ENCODE measurements at regions not wholly inside any gene's neighbourhood (a gene's known extent, or its start where the extent isn't known, plus 50 kb on each side); places are given as distances from the start of the nearest gene placed in this dataset.
"Not testable (repeated sequence)": the region's sequence is repeated elsewhere in the genome, so short reads cannot be mapped to it uniquely, and the experiment has no call there.

DNA sequence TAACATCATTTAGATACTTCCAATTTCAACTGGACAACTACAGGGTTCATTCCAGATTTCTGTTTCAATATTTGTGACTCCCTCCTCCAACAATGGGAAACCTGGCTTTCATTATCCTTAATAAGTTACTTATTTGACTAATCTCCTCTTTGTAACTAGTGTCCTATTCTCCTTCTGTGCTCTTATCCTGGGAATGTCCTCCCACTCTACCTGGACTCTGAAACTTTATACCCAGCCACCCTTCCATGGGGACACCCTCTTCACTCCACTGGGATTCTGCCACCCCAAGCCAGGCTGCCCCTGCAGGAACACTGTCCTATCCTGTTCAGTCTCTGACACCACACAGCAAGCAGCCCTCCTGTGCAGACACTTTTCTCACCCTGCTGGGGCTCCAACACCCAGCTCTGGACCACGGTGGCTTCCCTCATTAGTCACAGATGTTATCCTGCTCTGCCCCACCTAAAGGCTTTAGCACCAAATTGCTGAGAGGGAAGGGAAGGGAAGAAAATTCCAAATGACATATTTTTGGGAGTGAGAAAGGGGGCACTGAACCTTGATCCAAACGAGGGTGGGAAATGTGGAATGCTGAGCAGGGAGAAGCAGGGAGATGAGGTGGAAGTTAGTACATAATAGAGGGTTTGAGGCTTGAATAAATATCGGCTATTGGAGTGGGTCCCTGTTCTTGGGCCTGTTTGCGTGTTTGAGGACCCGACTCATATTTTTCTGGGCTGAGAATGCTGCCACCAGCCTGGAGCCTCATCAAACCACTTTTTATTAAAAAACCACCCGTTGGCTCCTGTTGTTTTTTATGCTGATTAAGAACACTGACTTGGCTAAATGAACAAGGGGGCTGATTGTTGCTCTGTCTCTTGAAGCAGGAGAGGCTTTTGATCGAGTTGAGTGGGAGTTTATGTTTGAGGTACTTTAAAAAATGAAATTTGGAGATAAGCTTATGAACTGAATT lies 54.0 kb upstream of the AKIRIN2 start:
- DNase-seq: no peak

DNA sequence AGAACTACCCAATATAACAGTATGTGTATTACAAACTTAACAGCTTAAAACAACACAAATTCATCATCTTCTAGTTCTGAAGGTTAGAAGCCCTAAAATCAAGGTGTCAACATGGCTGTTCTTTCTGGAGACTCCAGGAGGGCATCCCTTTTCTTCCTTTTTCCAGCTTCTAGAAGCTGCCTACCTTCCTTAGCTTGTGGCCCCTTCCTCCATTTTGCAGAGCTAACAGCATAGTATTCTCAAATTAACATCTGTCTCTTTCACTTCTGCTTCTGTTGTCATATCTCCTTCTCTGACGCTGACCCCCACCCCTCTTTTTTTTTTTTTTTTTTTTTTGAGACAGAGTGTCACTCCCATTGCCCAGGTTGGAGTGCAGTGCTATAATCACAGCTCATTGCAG lies 52.8 kb upstream of the AKIRIN2 start:
- no peak for DNase-seq

DNA sequence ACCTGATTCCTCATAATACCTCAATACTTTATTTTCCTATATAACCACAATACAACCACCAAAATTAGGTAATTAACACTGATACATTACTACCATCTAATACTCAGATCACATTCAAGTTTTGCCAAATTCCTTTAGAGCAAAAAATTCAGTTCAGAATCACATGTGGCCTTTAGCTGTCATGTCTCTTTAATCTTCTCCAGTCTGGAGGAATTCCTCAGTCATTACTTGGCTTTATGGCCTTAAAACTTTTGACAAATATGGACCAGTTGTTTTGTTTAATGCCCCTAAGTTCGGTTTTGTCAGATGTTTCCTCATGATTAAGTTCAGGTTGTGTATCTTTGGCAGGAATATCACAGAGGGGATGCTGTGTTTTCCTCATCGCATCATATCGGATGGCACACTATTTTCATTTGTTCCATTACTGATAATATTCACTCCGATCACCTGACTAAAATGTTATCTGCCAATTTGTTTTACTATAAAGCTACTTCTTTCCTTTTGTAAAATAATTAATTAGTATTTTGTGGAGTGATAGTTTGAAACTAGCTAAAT lies 51.2 kb upstream of the AKIRIN2 start:
- no peak for DNase-seq

DNA sequence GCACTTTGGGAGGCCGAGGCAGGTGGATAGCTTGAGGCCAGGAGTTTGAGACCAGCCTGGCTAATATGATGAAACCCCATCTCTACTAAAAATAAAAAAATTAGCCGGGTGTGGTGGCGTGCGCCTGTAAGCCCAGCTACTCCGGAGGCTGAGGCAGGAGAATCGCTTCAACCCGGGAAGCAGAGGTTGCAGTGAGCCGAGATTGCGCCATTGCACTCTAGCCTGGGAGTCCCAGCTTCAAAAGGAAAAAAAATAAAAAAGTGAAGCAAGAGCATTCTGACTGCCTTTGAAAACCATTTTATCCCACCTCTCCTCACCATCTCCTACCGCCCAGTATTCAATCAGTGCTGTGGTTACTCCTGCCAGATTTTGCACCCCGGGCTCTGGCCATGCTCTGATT lies 50.5 kb upstream of the AKIRIN2 start:
- DNase-seq: not testable (repeated sequence)

Measured in NCI-H345 (cell line).